ENCODE measurements at regions not wholly inside any gene's neighbourhood (a gene's known extent, or its start where the extent isn't known, plus 50 kb on each side); places are given as distances from the start of the nearest gene placed in this dataset.

DNA sequence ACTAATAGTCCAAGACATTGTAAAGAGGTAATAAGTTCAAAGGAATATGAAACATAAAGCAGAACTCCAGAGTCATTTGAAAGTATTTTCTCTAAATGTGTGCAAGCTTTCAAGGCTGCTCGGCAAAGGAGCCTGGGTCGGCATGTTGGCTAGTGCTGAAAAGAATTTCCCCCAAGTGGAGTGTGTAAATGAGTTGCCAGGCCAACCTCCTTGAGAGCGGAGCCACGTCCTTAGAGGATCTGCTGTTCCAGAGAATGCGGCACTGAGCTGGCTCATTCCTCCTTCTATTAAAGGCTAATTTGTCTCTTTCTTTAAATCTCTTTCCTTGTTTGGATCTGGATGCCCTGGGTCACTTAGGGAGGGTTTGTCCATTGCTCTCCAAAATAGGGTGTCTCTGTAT is 127.5 kb downstream of the RDH14 start:
- POLR2A ChIA-PET: no interaction called here
- FAIRE-seq (no peak), DNase-seq (ENCODE audit: low read depth in 1 of 2, low spot score in 1 of 2) (no peak), ATAC-seq (no peak)
- CTCF ChIA-PET: no interaction called here
- Histone ChIP-seq H3K4me1 (no peaks in the 10 kb centered on the region), H3K9me3 (no peaks in the 10 kb centered on the region), H3K4me2 (no peak overlapping the region), H3K4me3 (no peak overlapping the region), H3K27ac (no peak overlapping the region)
- no peak for TF ChIP-seq HDAC2 (IDR thresholded peaks at IDR 0.05)
- no peak for TF ChIP-seq RAD21 (conservative IDR thresholded peaks at IDR 0.05 in 1 of 2, IDR thresholded peaks at IDR 0.05 in 1 of 2)
- TF ChIP-seq TP53 (CRISPR knock-in tag; IDR thresholded peaks at IDR 0.05): no peak
- no peak for TF ChIP-seq HOXB13 (CRISPR knock-in tag; IDR thresholded peaks at IDR 0.05; ENCODE audit: low read depth)
- no peak for TF ChIP-seq FOSB (CRISPR knock-in tag; IDR thresholded peaks at IDR 0.05)
- no peak for TF ChIP-seq ZNF302 (CRISPR knock-in tag; IDR thresholded peaks at IDR 0.05)
- no peak for TF ChIP-seq ELK1 (IDR thresholded peaks at IDR 0.05; ENCODE audit: low read depth, low read length)
- 49% methylated on average over 5 of the region's 5 CpGs for WGBS (ENCODE audit: missing lambda C conversion rate)

- ATAC-seq (no peak), FAIRE-seq (no peak), DNase-seq (ENCODE audit: low read depth in 1 of 2, low spot score in 1 of 2) (no peak)
- H3K4me1 ChIP-seq: no peaks in the 10 kb centered on the region
- H3K4me3 ChIP-seq: no peak overlapping the region
- POLR2A ChIA-PET: no interaction called here
- no peak overlapping the region for H3K4me2 ChIP-seq
- 37% methylated on average over 4 of the region's 4 CpGs for WGBS (ENCODE audit: missing lambda C conversion rate)
- CTCF ChIA-PET: interaction anchor here (0.8 to 2.2 kb wide), 3 partner anchors 35 to 89 kb away, joined by 3 to 6 read pairs (median 4); no protein-coding TSS in a partner anchor
- no peak overlapping the region for H3K27ac ChIP-seq
- no peaks in the 10 kb centered on the region for H3K9me3 ChIP-seq
- TF ChIP-seq MAZ (IDR thresholded peaks at IDR 0.05; ENCODE audit: borderline replicate concordance, low read depth, low read length) (no peak), CEBPB (IDR thresholded peaks at IDR 0.05) (no peak), EHF (CRISPR knock-in tag; IDR thresholded peaks at IDR 0.05) (no peak), RNF2 (IDR thresholded peaks at IDR 0.05; ENCODE audit: borderline replicate concordance, low read depth) (no peak), ZSCAN20 (CRISPR knock-in tag; IDR thresholded peaks at IDR 0.05) (no peak), NR3C1 (IDR thresholded peaks at IDR 0.05) (no peak), ATOH8 (CRISPR knock-in tag; IDR thresholded peaks at IDR 0.05; ENCODE audit: low read depth) (no peak), NFE2L2 (conservative IDR thresholded peaks at IDR 0.05; ENCODE audit: low read length) (no peak), HOXA7 (CRISPR knock-in tag; IDR thresholded peaks at IDR 0.05) (no peak), ZNF302 (CRISPR knock-in tag; IDR thresholded peaks at IDR 0.05) (no peak), RFX5 (IDR thresholded peaks at IDR 0.05) (no peak), JUN (IDR thresholded peaks at IDR 0.05) (no peak), SREBF2 (IDR thresholded peaks at IDR 0.05) (no peak), HMGXB4 (CRISPR knock-in tag; IDR thresholded peaks at IDR 0.05; ENCODE audit: borderline replicate concordance) (no peak), HDAC2 (IDR thresholded peaks at IDR 0.05) (no peak)
- TF ChIP-seq, protein P1, sequence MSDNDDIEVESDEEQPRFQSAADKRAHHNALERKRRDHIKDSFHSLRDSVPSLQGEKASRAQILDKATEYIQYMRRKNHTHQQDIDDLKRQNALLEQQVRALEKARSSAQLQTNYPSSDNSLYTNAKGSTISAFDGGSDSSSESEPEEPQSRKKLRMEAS (IDR thresholded peaks at IDR 0.05): no peak
Observed at GRCh38 chr2:18430996-18431748, 129.3 kb downstream of the RDH14 start.
